GM10266 (cell line): ENCODE measurements at regions not wholly inside any gene's neighbourhood (a gene's known extent, or its start where the extent isn't known, plus 50 kb on each side); places are given as distances from the start of the nearest gene placed in this dataset.
A peak's percentile ranks its signal among the peaks of the same experiment; 100 is the strongest.

Experiments
- DNase-seq: peaks from one replicate; pipeline ENCODE4 v3.0.0; 2012; ENCODE audit errors: extremely low spot score
- TF ChIP-seq, protein P1 (sequence below): IDR thresholded peaks from 2 replicates; pipeline ENCODE4 v1.5.1; 2012; ENCODE audit warnings: mild to moderate bottlenecking, low read depth; ENCODE audit not compliant: control insufficient read depth, insufficient read depth; ENCODE audit errors: missing control alignments

GRCh38 chr5:36492984-36493654 is 113.3 kb upstream of the SLC1A3 start:
- DNase-seq, result no peak

GRCh38 chr5:36494028-36494427 is 112.4 kb upstream of the SLC1A3 start:
- no peak for DNase-seq
- TF ChIP-seq, protein P1, sequence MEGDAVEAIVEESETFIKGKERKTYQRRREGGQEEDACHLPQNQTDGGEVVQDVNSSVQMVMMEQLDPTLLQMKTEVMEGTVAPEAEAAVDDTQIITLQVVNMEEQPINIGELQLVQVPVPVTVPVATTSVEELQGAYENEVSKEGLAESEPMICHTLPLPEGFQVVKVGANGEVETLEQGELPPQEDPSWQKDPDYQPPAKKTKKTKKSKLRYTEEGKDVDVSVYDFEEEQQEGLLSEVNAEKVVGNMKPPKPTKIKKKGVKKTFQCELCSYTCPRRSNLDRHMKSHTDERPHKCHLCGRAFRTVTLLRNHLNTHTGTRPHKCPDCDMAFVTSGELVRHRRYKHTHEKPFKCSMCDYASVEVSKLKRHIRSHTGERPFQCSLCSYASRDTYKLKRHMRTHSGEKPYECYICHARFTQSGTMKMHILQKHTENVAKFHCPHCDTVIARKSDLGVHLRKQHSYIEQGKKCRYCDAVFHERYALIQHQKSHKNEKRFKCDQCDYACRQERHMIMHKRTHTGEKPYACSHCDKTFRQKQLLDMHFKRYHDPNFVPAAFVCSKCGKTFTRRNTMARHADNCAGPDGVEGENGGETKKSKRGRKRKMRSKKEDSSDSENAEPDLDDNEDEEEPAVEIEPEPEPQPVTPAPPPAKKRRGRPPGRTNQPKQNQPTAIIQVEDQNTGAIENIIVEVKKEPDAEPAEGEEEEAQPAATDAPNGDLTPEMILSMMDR, result no peak

More at GRCh38 chr5:36492984-36493654, 113.3 kb upstream of the SLC1A3 start:
- TF ChIP-seq, protein P1, result peak; percentile 2

DNA sequence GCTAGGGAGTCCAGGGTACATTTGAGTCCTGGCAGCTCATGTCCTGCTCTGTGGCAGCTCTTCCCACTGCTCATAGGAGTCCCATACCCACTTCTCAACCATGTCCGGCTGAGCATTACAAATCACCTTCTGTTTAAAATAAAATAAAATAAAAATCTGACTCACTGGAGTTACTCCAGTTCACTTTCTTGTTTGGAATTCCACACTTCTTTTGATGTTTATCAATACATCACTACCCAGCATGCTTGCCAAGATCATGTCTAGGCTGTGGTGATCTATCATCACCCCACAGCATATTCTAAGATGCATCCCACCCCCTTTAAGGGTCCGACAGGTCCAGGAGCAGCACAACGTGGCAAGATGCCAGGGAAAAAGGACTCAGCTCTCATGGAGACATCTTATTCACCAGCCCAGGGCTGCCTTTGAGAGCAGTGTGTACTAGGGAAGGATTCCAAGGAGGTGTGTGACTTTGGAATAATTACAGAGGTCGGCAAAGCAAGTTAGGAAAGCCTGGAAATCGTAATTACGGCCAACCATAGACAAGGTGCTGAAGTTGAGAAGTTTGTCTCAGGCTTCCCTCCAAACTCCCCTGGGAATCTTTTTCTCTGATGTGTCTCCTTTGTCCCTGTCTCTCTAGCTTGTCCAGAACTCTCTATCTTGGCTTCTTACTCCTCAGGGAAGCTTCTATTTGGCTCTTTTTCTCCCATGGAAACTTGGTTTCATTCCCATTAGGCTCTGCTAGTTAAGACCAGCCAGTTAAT is 111.4 kb upstream of the SLC1A3 start:
- TF ChIP-seq, protein P1, result no peak
- DNase-seq, result no peak

- DNase-seq, result no peak
- TF ChIP-seq, protein P1, result no peak
These were observed 110.8 kb upstream of the SLC1A3 start for GRCh38 chr5:36495611-36496010.

DNA sequence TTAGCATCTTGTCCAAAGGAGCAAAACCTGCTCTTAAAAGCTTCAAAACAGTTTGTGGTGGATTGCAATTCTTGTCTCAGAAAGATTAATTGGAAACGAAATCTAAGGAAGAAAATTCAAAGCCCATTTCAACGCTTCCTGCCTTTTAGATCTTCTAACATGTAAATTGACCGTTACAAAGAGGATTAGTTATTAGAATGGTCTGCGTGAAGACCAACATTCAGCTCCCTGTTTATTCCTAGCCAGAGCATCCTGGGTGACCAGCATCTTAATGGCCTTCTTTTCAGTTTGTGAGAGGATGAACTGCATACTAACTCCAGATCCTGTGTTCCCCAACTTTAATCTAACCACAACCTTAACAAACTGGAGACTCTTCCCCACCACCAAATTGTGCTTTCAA is 109.9 kb upstream of the SLC1A3 start:
- DNase-seq, result no peak
- TF ChIP-seq, protein P1, result no peak

DNA sequence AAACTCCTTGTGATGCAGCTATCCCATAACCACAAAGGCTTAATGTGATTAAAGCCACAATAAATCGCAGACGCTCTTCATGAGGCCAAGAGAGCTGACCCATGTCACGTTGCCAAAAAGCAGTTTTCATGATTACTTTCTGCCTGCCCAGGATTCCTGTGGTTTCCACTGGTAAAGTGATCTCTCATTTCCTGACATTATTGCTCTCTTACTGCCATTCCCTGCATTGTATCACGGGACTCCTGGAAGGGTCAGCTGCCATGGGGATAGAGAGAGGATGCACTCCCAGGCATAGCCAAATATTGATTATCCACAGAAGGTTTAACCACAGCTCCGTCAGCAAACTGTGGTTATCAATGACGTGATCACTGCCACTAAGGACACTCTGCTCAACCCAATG is 103.8 kb upstream of the SLC1A3 start:
- no peak for DNase-seq

More for the DNA sequence above, 103.8 kb upstream of the SLC1A3 start:
- TF ChIP-seq, protein P1, result no peak
